ENCODE measurements at regions not wholly inside any gene's neighbourhood (a gene's known extent, or its start where the extent isn't known, plus 50 kb on each side); places are given as distances from the start of the nearest gene placed in this dataset.
A peak's percentile ranks its signal among the peaks of the same experiment; 100 is the strongest.

DNA sequence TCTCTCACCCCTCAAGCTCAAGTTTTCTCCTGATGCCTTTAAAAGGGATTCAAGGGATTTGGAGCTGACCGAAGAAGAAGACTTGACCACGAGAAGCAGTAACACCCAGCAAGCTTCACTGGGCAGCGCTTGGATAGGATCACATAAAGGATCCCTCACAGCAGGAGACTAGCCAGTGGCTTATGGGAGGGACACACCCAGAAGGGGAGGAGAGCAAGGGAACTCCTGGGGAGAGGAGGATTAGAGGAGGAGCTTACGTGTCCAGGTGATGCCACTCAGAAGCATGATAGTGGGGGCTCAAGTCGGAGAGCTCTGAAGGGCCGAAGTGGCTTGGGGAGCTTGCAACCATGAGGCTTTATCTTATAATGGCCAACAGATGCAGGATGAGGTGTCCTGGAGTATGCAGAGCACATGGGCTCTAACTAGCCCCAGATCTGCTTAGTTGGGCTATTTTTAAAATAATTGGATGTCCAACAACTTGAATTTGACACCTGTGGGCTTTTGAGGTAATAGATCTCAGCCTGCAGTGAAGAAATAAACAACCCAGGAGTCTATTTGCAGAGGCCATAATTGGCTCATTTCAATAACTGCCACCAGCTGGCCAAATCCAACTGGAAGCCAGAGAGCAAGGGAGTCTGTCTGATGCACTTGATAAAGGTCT is 137.9 kb upstream of the EXOC2 start:
- Histone ChIP-seq H3K27me3 (ENCODE audit: control insufficient read depth, insufficient read depth, low read length) (no peaks in the 10 kb centered on the region), H3K27ac (ENCODE audit: low read length) (no peak overlapping the region), H3K9me3 (replicated peaks; ENCODE audit: control insufficient read depth, low read depth, low read length) (peaks cover 6% of the 10 kb centered on the region), H3K36me3 (ENCODE audit: control insufficient read depth, insufficient read depth, low read length) (no peaks in the 10 kb centered on the region), H3K4me3 (ENCODE audit: low read length) (no peak overlapping the region), H3K4me1 (ENCODE audit: control insufficient read depth, insufficient read depth, low read length) (no peaks in the 10 kb centered on the region)
- no peak for DNase-seq
- 69% methylated on average over 3 of the region's 6 CpGs for WGBS (ENCODE audit: insufficient coverage)

DNA sequence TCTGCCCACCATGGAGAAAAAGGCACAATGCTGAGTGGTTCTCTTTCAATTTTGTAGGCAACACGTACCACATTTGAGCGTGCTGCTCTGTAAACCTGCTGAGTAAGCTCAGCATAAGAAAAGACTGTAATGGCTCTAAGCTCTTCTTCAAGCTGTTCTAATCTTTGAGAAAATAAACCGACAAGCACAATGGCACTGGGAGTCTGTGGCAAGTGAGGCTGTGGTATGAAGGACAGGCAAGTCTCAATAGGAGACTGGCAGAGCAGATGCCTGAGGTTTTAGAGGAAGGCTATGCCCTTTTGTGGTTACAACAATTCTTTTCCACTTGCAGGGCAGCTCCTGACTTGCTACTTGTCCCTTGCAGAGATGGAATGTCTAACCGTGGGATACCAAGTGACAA is 136.7 kb upstream of the EXOC2 start:
- H3K4me3 ChIP-seq (ENCODE audit: low read length), result no peak overlapping the region
- peaks cover 6% of the 10 kb centered on the region for H3K9me3 ChIP-seq (replicated peaks; ENCODE audit: control insufficient read depth, low read depth, low read length)
- H3K27ac ChIP-seq (ENCODE audit: low read length), result no peak overlapping the region
- H3K27me3 ChIP-seq (ENCODE audit: control insufficient read depth, insufficient read depth, low read length), result no peaks in the 10 kb centered on the region
- H3K4me1 ChIP-seq (ENCODE audit: control insufficient read depth, insufficient read depth, low read length), result no peaks in the 10 kb centered on the region
- 58% methylated on average over 2 of the region's 4 CpGs for WGBS (ENCODE audit: insufficient coverage)
- no peaks in the 10 kb centered on the region for H3K36me3 ChIP-seq (ENCODE audit: control insufficient read depth, insufficient read depth, low read length)
- DNase-seq, result no peak

DNA sequence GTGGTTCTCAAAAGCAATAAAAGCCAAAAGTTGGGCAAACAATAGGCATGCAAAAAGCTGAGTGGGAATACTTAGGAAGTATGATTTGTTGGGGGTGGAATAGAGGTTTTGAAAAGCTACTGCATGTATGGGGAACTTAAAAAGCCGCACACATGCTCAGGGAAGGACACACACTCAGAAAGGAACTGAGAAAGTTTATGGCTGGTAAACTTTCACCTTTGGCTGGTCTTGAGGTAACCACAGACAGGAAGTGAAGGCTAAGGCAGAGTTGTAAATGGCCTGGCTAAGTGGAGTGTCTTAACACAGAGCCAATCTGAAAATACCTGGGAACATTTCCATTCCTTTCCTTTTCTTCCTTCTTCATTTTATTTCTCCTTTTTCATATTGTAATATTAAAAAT is 134.5 kb upstream of the EXOC2 start:
- Histone ChIP-seq H3K27me3 (ENCODE audit: control insufficient read depth, insufficient read depth, low read length) (no peaks in the 10 kb centered on the region), H3K9me3 (replicated peaks; ENCODE audit: control insufficient read depth, low read depth, low read length) (peaks cover 6% of the 10 kb centered on the region), H3K4me1 (ENCODE audit: control insufficient read depth, insufficient read depth, low read length) (no peaks in the 10 kb centered on the region), H3K4me3 (ENCODE audit: low read length) (no peak overlapping the region), H3K27ac (ENCODE audit: low read length) (no peak overlapping the region), H3K36me3 (ENCODE audit: control insufficient read depth, insufficient read depth, low read length) (no peaks in the 10 kb centered on the region)
- WGBS (ENCODE audit: insufficient coverage), result 100% methylated on average over 1 of the region's 1 CpG
- no peak for DNase-seq

DNA sequence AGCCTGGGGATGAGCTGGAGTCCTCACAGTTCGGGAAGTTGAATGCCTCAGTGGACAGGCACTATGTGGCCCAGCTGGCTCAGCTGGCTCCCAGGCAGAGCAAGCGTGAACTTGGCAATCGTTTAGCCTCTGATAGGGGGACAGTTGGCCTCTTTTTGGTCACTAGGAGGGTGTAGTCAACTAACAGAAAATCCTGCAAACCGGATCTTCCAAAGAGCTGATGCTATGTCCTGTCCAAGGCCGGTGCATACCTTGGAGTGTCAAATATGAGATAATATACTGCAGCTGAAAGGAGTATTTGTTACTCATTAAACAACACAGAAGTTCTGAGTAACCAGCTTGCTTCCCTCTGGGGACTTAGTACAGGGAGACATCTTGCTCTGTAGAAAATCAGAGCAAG is 126.2 kb upstream of the EXOC2 start:
- Histone ChIP-seq H3K4me3 (ENCODE audit: low read length) (no peak overlapping the region), H3K36me3 (ENCODE audit: control insufficient read depth, insufficient read depth, low read length) (no peaks in the 10 kb centered on the region), H3K9me3 (replicated peaks; ENCODE audit: control insufficient read depth, low read depth, low read length) (no peaks in the 10 kb centered on the region), H3K27me3 (ENCODE audit: control insufficient read depth, insufficient read depth, low read length) (peaks cover 4% of the 10 kb centered on the region), H3K27ac (ENCODE audit: low read length) (no peak overlapping the region), H3K4me1 (ENCODE audit: control insufficient read depth, insufficient read depth, low read length) (peaks cover 6% of the 10 kb centered on the region)
- 31% methylated on average over 2 of the region's 5 CpGs for WGBS (ENCODE audit: insufficient coverage)
- DNase-seq, result no peak

DNA sequence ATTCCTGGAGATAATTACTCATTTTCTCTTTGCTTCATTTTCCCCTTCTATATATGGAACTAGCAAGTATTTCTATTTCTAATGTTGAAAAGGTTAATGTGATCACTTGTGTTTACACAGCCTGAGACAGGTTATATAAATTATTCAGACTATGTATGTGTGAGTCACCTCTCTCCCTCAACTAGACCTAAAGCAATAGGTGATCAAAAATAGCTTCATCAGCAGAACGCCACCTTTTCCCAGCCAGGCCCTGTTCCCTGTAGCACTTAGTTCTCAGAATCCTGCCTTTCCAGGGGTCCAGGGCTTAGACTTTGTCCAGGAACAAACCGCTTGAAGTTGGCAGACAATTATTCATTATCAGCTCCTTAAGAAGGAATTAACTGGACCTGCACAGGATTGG is 125.3 kb upstream of the EXOC2 start:
- H3K4me1 ChIP-seq (ENCODE audit: control insufficient read depth, insufficient read depth, low read length), result peaks cover 6% of the 10 kb centered on the region
- no peak overlapping the region for H3K4me3 ChIP-seq (ENCODE audit: low read length)
- H3K27ac ChIP-seq (ENCODE audit: low read length), result no peak overlapping the region
- H3K36me3 ChIP-seq (ENCODE audit: control insufficient read depth, insufficient read depth, low read length), result no peaks in the 10 kb centered on the region
- no peak for DNase-seq
- H3K27me3 ChIP-seq (ENCODE audit: control insufficient read depth, insufficient read depth, low read length), result peaks cover 4% of the 10 kb centered on the region
- 48% methylated on average over 2 of the region's 2 CpGs for WGBS (ENCODE audit: insufficient coverage)
- no peaks in the 10 kb centered on the region for H3K9me3 ChIP-seq (replicated peaks; ENCODE audit: control insufficient read depth, low read depth, low read length)

DNA sequence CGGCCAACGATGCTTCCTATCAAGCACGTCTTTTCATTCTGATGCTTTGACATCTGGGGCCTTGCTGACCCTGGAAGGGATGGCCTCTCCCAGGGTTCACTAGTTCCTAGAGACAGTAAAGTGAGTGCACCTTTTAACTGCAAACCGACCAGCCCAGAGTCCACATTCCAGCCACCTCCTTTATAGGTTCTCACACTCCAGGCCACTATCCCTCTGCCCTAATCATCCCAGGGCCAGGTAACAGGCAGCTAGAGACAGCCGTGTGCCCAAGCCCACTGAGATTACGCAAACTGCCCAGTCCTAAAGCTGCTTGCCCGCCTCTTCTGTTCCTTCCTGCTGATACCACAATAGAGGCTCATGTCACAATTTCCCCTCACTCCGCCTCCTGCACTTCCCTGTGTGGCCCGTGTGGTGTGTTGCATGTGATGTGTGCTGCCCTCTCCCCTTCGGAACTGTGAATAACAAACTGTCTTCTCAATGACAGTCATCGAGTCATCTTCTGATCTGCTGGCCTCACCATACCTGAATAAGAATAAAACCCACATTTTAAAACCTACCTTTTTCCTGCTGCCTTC is 123.7 kb upstream of the EXOC2 start:
- WGBS (ENCODE audit: insufficient coverage), result 55% methylated on average over 7 of the region's 11 CpGs
- H3K27me3 ChIP-seq (ENCODE audit: control insufficient read depth, insufficient read depth, low read length), result peaks cover 4% of the 10 kb centered on the region
- peaks cover 6% of the 10 kb centered on the region for H3K4me1 ChIP-seq (ENCODE audit: control insufficient read depth, insufficient read depth, low read length)
- no peaks in the 10 kb centered on the region for H3K36me3 ChIP-seq (ENCODE audit: control insufficient read depth, insufficient read depth, low read length)
- no peaks in the 10 kb centered on the region for H3K9me3 ChIP-seq (replicated peaks; ENCODE audit: control insufficient read depth, low read depth, low read length)
- H3K4me3 ChIP-seq (ENCODE audit: low read length), result no peak overlapping the region
- DNase-seq, result no peak
- H3K27ac ChIP-seq (ENCODE audit: low read length), result no peak overlapping the region

DNA sequence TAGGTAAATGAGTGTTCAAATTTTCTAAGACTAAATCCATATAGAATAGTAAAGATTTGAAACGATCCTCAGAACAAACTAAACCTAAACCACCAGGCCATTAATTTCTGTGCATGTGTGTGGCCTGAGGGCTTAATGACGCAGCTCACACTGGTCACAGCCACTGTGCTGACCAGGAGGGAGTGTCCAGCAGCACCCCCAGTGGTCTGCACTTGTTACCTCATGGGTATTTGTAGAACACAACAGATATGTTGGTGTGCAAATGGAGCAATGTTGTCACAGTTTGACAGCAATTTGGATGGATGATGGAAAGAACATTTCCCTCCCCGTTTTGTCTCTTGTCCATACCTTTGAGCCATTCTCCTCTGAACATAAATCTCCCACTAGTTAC is 122.4 kb upstream of the EXOC2 start:
- Histone ChIP-seq H3K27ac (ENCODE audit: low read length) (no peak overlapping the region), H3K4me1 (ENCODE audit: control insufficient read depth, insufficient read depth, low read length) (peaks cover 6% of the 10 kb centered on the region), H3K9me3 (replicated peaks; ENCODE audit: control insufficient read depth, low read depth, low read length) (no peaks in the 10 kb centered on the region), H3K36me3 (ENCODE audit: control insufficient read depth, insufficient read depth, low read length) (no peaks in the 10 kb centered on the region), H3K27me3 (ENCODE audit: control insufficient read depth, insufficient read depth, low read length) (no peaks in the 10 kb centered on the region), H3K4me3 (ENCODE audit: low read length) (no peak overlapping the region)
- DNase-seq, result no peak
- WGBS (ENCODE audit: insufficient coverage), result 80% methylated on average over 1 of the region's 3 CpGs

DNA sequence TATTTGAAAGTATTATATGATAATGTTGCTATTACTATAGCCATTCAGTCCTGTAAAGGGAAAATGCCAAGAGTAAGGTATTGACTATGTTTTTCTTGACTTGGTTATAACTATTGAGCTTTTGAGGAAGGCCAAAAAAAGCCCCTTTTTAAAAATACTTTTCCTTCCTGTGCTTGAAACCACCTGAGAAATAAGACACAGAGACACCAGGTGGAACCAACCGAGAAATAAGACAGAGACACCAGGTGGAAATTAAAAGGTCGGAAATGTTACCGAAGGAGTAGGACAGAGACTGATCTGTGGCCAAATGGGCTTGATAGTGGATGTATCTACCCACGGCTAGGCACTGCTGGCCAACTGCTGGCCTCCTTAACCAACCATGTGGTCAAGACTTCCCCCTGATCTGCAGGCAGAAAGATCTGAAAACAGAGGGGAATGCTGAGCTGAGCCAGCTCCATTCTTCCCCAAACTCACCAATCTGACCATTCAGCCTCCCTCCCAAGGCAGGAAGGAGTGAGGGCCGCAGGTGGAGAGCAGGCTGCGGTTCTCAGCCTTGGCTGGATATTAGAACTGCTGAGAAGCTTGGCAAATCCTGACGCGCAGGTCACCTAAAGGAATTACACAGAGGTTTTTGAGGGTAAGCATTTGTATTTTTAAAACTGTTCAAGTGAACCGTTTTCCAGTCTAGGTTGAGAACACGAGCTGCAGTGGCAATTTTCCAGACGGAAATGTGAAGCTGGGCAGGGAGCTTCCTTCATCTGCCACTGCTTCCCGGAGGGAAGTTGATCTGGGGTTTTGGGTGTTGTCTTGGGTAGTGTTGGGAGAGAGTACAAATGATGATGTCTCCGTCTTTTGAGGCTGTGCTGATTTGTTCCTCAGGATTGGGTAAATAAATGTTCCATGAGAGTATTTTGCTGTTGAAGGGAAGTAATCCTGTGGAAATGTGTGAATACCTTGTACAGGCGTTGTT is 121.7 kb upstream of the EXOC2 start:
- no peaks in the 10 kb centered on the region for H3K27me3 ChIP-seq (ENCODE audit: control insufficient read depth, insufficient read depth, low read length)
- peaks cover 6% of the 10 kb centered on the region for H3K4me1 ChIP-seq (ENCODE audit: control insufficient read depth, insufficient read depth, low read length)
- DNase-seq, result peak; percentile 11
- H3K27ac ChIP-seq (ENCODE audit: low read length), result no peak overlapping the region
- no peaks in the 10 kb centered on the region for H3K9me3 ChIP-seq (replicated peaks; ENCODE audit: control insufficient read depth, low read depth, low read length)
- H3K4me3 ChIP-seq (ENCODE audit: low read length), result no peak overlapping the region
- WGBS (ENCODE audit: insufficient coverage), result 38% methylated on average over 10 of the region's 14 CpGs
- no peaks in the 10 kb centered on the region for H3K36me3 ChIP-seq (ENCODE audit: control insufficient read depth, insufficient read depth, low read length)

DNA sequence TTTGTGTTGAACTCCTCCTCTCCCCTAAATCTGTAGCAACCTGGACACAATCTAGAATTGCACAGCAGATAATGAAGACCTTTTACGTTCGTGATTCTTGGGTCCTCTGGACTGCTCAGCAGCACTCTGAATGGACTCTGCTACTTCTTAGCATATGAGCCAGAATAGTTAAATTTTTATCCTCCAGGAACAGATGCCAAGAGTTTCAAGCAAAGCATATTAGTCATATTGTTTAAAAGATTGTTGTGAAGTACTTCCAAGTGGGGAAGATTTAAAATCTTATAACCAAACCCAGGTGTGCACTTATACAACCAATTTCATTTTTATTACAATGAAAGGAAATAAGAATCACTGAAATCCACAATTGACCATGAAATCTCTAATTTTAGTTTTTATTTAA is 118.9 kb upstream of the EXOC2 start:
- peak; percentile 56 for DNase-seq
- H3K4me3 ChIP-seq (ENCODE audit: low read length), result no peak overlapping the region
- no peaks in the 10 kb centered on the region for H3K9me3 ChIP-seq (replicated peaks; ENCODE audit: control insufficient read depth, low read depth, low read length)
- no peak overlapping the region for H3K27ac ChIP-seq (ENCODE audit: low read length)
- peaks cover 6% of the 10 kb centered on the region for H3K4me1 ChIP-seq (ENCODE audit: control insufficient read depth, insufficient read depth, low read length)
- H3K36me3 ChIP-seq (ENCODE audit: control insufficient read depth, insufficient read depth, low read length), result no peaks in the 10 kb centered on the region
- WGBS (ENCODE audit: insufficient coverage), result no CpG with 5 or more reads among the region's 2 CpGs
- H3K27me3 ChIP-seq (ENCODE audit: control insufficient read depth, insufficient read depth, low read length), result peaks cover 2% of the 10 kb centered on the region

DNA sequence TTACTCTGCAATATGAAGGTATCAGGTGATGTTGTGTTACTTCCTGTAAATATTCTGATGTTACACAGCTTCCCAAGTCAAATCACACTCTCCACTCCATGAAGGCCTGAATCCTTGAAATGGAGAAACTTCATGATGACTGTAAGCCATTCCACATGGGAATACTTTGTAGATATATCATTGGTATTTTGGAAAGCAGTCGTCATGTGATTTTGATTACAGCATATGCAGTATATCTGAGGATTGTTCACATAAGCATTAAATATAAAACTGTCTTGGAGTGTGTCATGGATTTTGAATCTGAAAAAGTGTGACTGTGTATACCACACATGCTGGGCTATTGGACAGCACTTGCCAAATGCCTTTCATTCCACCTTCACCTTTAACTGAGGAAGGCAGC is 118.3 kb upstream of the EXOC2 start:
- Histone ChIP-seq H3K9me3 (replicated peaks; ENCODE audit: control insufficient read depth, low read depth, low read length) (no peaks in the 10 kb centered on the region), H3K36me3 (ENCODE audit: control insufficient read depth, insufficient read depth, low read length) (no peaks in the 10 kb centered on the region), H3K27me3 (ENCODE audit: control insufficient read depth, insufficient read depth, low read length) (peaks cover 2% of the 10 kb centered on the region), H3K4me3 (ENCODE audit: low read length) (no peak overlapping the region), H3K27ac (ENCODE audit: low read length) (no peak overlapping the region), H3K4me1 (ENCODE audit: control insufficient read depth, insufficient read depth, low read length) (peaks cover 6% of the 10 kb centered on the region)
- DNase-seq, result no peak
- WGBS (ENCODE audit: insufficient coverage), result no CpG with 5 or more reads among the region's 1 CpG
